HG03457 (cell line): ENCODE measurements at regions not wholly inside any gene's neighbourhood (a gene's known extent, or its start where the extent isn't known, plus 50 kb on each side); places are given as distances from the start of the nearest gene placed in this dataset.
A peak's percentile ranks its signal among the peaks of the same experiment; 100 is the strongest.

Experiments
- ATAC-seq: cut with Tn5 transposase; IDR thresholded peaks from one replicate; pipeline ENCODE4 v1.9.1; 2021; ENCODE audit warnings: moderate number of reproducible peaks; ENCODE audit not compliant: unreplicated experiment

GRCh38 chr19:29263305-29264135 lies 50.6 kb upstream of the UQCRFS1 start:
- no peak for ATAC-seq

GRCh38 chr19:29264897-29265296 lies 51.9 kb upstream of the UQCRFS1 start:
- no peak for ATAC-seq

GRCh38 chr19:29265436-29265835 lies 52.5 kb upstream of the UQCRFS1 start:
- ATAC-seq, result no peak

- no peak for ATAC-seq
Measured at GRCh38 chr19:29266001-29266400, 53.0 kb upstream of the UQCRFS1 start.

GRCh38 chr19:29266603-29267002 lies 53.7 kb upstream of the UQCRFS1 start:
- ATAC-seq, result no peak

- no peak for ATAC-seq
Measured at GRCh38 chr19:29267701-29268100, 54.8 kb upstream of the UQCRFS1 start.

- ATAC-seq, result no peak
Measured at GRCh38 chr19:29268103-29268502, 55.2 kb upstream of the UQCRFS1 start.

GRCh38 chr19:29268721-29269393 lies 55.9 kb upstream of the UQCRFS1 start:
- ATAC-seq, result no peak

- ATAC-seq, result no peak
Measured at GRCh38 chr19:29269641-29270040, 56.7 kb upstream of the UQCRFS1 start.

- ATAC-seq, result no peak
Measured at GRCh38 chr19:29271341-29271740, 58.4 kb upstream of the UQCRFS1 start.

GRCh38 chr19:29271911-29272310 lies 59.0 kb upstream of the UQCRFS1 start:
- ATAC-seq, result no peak

GRCh38 chr19:29273000-29273640 lies 60.2 kb upstream of the UQCRFS1 start:
- ATAC-seq, result no peak

GRCh38 chr19:29275266-29275665 lies 62.3 kb upstream of the UQCRFS1 start:
- ATAC-seq, result no peak

- ATAC-seq, result peak; percentile 91
Measured at GRCh38 chr19:29277102-29277501, 64.2 kb upstream of the UQCRFS1 start.

- ATAC-seq, result no peak
Measured at GRCh38 chr19:29278716-29279115, 65.8 kb upstream of the UQCRFS1 start.

- no peak for ATAC-seq
Measured at GRCh38 chr19:29283366-29283765, 70.4 kb upstream of the UQCRFS1 start.

GRCh38 chr19:29285187-29285687 lies 72.3 kb upstream of the UQCRFS1 start:
- ATAC-seq, result no peak

- no peak for ATAC-seq
Measured at GRCh38 chr19:29285878-29286277, 72.9 kb upstream of the UQCRFS1 start.

GRCh38 chr19:29287061-29287460 lies 74.1 kb upstream of the UQCRFS1 start:
- no peak for ATAC-seq

- no peak for ATAC-seq
Measured at GRCh38 chr19:29288256-29288655, 75.3 kb upstream of the UQCRFS1 start.

GRCh38 chr19:29289020-29289419 lies 76.1 kb upstream of the UQCRFS1 start:
- no peak for ATAC-seq

- ATAC-seq, result no peak
Measured at GRCh38 chr19:29290853-29291252, 77.9 kb upstream of the UQCRFS1 start.
